HCT116 (cell line): ENCODE measurements at regions not wholly inside any gene's neighbourhood (a gene's known extent, or its start where the extent isn't known, plus 50 kb on each side); places are given as distances from the start of the nearest gene placed in this dataset.

ENCODE experiments used
- ATAC-seq: fragments of 200-7000 bp; cut with Tn5 transposase; 2 replicates; pipeline ENCODE4 v1.9.1; 2020; ENCODE audit warnings: mild to moderate bottlenecking, moderate library complexity
- BruUV-seq: library from RNA; stranded (reverse); fragments of 400-500 nt; replicated peaks from 2 replicates; lab custom pipeline; 2021; lab: Mats Ljungman, UMichigan
- CTCF ChIA-PET: fragments of 300-600 bp; sonication (Branson Sonifier 250); formaldehyde crosslinking; loops from one replicate; lab custom pipeline; 2021; ENCODE audit warnings: antibody characterized with exemption; lab: Charles Lee
- POLR2A ChIA-PET: fragments of 300-600, 350-600 bp; sonication (Branson Sonifier 250); formaldehyde crosslinking; loops from one replicate; lab custom pipeline; 2021; ENCODE audit warnings: antibody characterized with exemption; lab: Charles Lee
- RAD21 ChIA-PET, 2 experiments: fragments of 300-600 bp; sonication (Branson Sonifier 250); formaldehyde crosslinking; loops; one replicate each; lab custom pipeline; 2023; ENCODE audit warnings: low total read pairs in 2 of 2; ENCODE audit not compliant: uncharacterized antibody in 2 of 2, unreplicated experiment in 2 of 2, low non-redundant PET in 1 of 2; lab: Charles Lee
- DNase-seq: peaks from one replicate; pipeline ENCODE4 v3.0.0-alpha.2; 2010; ENCODE audit warnings: low read depth, low spot score
- H2AFZ ChIP-seq: fragments of 200-600 bp; shearing (Covaris generic), sonication (generic); 2 replicates; pipeline ENCODE4 v1.6.1; 2017; ENCODE audit warnings: low read depth, mixed run types, mixed read lengths, antibody characterized with exemption, low read length; ENCODE audit not compliant: poor library complexity, severe bottlenecking
- H3K27ac ChIP-seq: 2 replicates; pipeline ENCODE4 v1.5.1; 2012; ENCODE audit warnings: low read depth, low read length
- H3K27me3 ChIP-seq: fragments of 200-600 bp; sonication (generic); 2 replicates; pipeline ENCODE4 v1.6.1; 2016; ENCODE audit warnings: mixed run types, low read length, mixed read lengths; ENCODE audit not compliant: insufficient read depth
- H3K36me3 ChIP-seq, 2 experiments: fragments of 200-500 bp in 1 of 2; fragments of 200-600 bp in 1 of 2; sonication (Bioruptor generic) in 1 of 2; sonication (generic) in 1 of 2; 2 replicates each; pipeline versions ENCODE4 v1.5.1 to v1.6.1; 2014 to 2016; ENCODE audit warnings: low read length in 2 of 2, inconsistent platforms in 1 of 2, mixed read lengths in 1 of 2, mixed run types in 1 of 2; ENCODE audit not compliant: insufficient read depth in 2 of 2, control insufficient read depth in 1 of 2
- H3K4me1 ChIP-seq, 2 experiments: fragments of 200-600 bp in 1 of 2; sonication (generic) in 1 of 2; 2 replicates each; pipeline versions ENCODE4 v1.5.1 to v1.6.1; 2012 to 2017; ENCODE audit warnings: low read length in 2 of 2, inconsistent platforms in 1 of 2, mild to moderate bottlenecking in 1 of 2, mixed read lengths in 1 of 2, mixed run types in 1 of 2, moderate library complexity in 1 of 2; ENCODE audit not compliant: insufficient read depth in 2 of 2, control insufficient read depth in 1 of 2
- H3K4me2 ChIP-seq: fragments of 200-600 bp; sonication (generic); 2 replicates; pipeline ENCODE4 v1.6.1; 2017; ENCODE audit warnings: mixed run types, low read length, mixed read lengths
- H3K4me3 ChIP-seq, 2 experiments: fragments of 200-600 bp in 1 of 2; sonication (generic) in 1 of 2; replicated peaks in 1 of 2; 2 replicates each; pipeline ENCODE4 v1.5.1; 2011 to 2016; ENCODE audit warnings: low read length in 2 of 2, control low read depth in 1 of 2, low read depth in 1 of 2, mild to moderate bottlenecking in 1 of 2, mixed read lengths in 1 of 2, mixed run types in 1 of 2
- H3K79me2 ChIP-seq: fragments of 200-600 bp; sonication (generic); 2 replicates; pipeline ENCODE4 v1.6.1; 2017; ENCODE audit warnings: mild to moderate bottlenecking, mixed run types, low read length, moderate library complexity, mixed read lengths; ENCODE audit not compliant: insufficient read depth
- H3K9ac ChIP-seq: fragments of 200-600 bp; sonication (generic); 2 replicates; pipeline ENCODE4 v1.6.1; 2016; ENCODE audit warnings: low read length, mixed read lengths
- H3K9me2 ChIP-seq: fragments of 200-600 bp; sonication (generic), shearing (Covaris generic); 2 replicates; pipeline ENCODE4 v1.6.1; 2017; ENCODE audit warnings: mixed run types, mild to moderate bottlenecking, moderate library complexity; ENCODE audit not compliant: insufficient read depth
- H3K9me3 ChIP-seq, 2 experiments: fragments of 200-500 bp in 1 of 2; fragments of 200-600 bp in 1 of 2; sonication (Bioruptor generic) in 1 of 2; sonication (generic) in 1 of 2; 2 replicates each; pipeline ENCODE4 v1.6.1; 2014 to 2017; ENCODE audit warnings: low read length in 2 of 2, mixed read lengths in 2 of 2, inconsistent platforms in 1 of 2, low read depth in 1 of 2, mild to moderate bottlenecking in 1 of 2, mixed run types in 1 of 2, moderate library complexity in 1 of 2; ENCODE audit not compliant: control insufficient read depth in 1 of 2, insufficient read depth in 1 of 2
- H4K20me1 ChIP-seq: fragments of 200-600 bp; sonication (generic), shearing (Covaris generic); 2 replicates; pipeline ENCODE4 v1.6.1; 2017; ENCODE audit warnings: mixed run types, mild to moderate bottlenecking, moderate library complexity; ENCODE audit not compliant: insufficient read depth
- CEBPB ChIP-seq: IDR thresholded peaks from 2 replicates; pipeline ENCODE4 v1.6.1; 2012; ENCODE audit warnings: low read depth
- EGR1 ChIP-seq: IDR thresholded peaks from 2 replicates; pipeline ENCODE4 v1.6.1; 2012; ENCODE audit warnings: low read depth
- EZH2phosphoT487 ChIP-seq: fragments of 200-600 bp; IDR thresholded peaks from 2 replicates; pipeline ENCODE4 v1.6.1; 2018; ENCODE audit warnings: antibody characterized with exemption, borderline replicate concordance
- FOSL1 ChIP-seq: IDR thresholded peaks from 2 replicates; pipeline ENCODE4 v1.6.1; 2012; ENCODE audit warnings: low read depth
- POLR2AphosphoS5 ChIP-seq: IDR thresholded peaks from 2 replicates; pipeline ENCODE4 v1.6.1; 2011; ENCODE audit warnings: mild to moderate bottlenecking, low read depth, low read length, moderate library complexity
- RAD21 ChIP-seq: IDR thresholded peaks from 2 replicates; pipeline ENCODE4 v1.6.1; 2012; ENCODE audit warnings: low read depth, mild to moderate bottlenecking
- SIN3A ChIP-seq: IDR thresholded peaks from 2 replicates; pipeline ENCODE4 v1.6.1; 2012; ENCODE audit warnings: low read depth
- SP1 ChIP-seq: IDR thresholded peaks from 2 replicates; pipeline ENCODE4 v1.6.1; 2012; ENCODE audit warnings: low read depth
- SRF ChIP-seq: IDR thresholded peaks from 2 replicates; pipeline ENCODE4 v1.6.1; 2012; ENCODE audit warnings: low read depth
- TCF7L2 ChIP-seq: IDR thresholded peaks from 2 replicates; pipeline ENCODE4 v1.7.0; 2011; ENCODE audit warnings: borderline replicate concordance, inconsistent platforms; ENCODE audit not compliant: insufficient read depth, insufficient read length; ENCODE audit errors: extremely low read depth
- intact Hi-C: fragments of 100-400 bp; cut with micrococcal nuclease; formaldehyde crosslinking; loops from 2 replicates; pipeline ENCODE4 v1.10.0; 2022
- TF ChIP-seq, protein P1 (sequence below): IDR thresholded peaks from 2 replicates; pipeline ENCODE4 v1.6.1; 2012; ENCODE audit warnings: low read depth

DNA sequence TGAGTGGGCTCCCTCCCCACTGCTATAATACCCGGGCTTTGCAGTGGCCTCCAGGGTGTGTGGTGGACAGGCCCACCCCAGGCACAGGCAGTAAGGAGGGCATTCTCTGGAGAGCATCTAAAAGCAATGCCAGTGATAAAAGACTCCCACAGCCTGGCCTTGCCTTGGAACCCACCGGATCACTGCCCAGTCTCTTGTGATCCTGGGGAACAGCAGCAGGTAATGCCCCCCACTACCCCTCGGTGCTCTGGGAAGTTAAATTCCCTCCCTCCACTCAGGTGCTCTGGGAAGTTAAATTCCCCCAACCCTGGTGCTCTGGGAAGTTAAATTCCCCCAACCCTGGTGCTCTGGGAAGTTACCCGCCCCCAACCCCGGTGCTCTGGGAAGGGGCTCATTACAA is 565.2 kb downstream of the TCERG1L start:
- RAD21 ChIA-PET = no interaction called here
- POLR2A ChIA-PET = no interaction called here
- TF ChIP-seq SRF (no peak), SP1 (no peak), EGR1 (no peak), FOSL1 (no peak), EZH2phosphoT487 (no peak), CEBPB (no peak), RAD21 (no peak), TCF7L2 (no peak), SIN3A (no peak), POLR2AphosphoS5 (no peak)
- TF ChIP-seq, protein P1, sequence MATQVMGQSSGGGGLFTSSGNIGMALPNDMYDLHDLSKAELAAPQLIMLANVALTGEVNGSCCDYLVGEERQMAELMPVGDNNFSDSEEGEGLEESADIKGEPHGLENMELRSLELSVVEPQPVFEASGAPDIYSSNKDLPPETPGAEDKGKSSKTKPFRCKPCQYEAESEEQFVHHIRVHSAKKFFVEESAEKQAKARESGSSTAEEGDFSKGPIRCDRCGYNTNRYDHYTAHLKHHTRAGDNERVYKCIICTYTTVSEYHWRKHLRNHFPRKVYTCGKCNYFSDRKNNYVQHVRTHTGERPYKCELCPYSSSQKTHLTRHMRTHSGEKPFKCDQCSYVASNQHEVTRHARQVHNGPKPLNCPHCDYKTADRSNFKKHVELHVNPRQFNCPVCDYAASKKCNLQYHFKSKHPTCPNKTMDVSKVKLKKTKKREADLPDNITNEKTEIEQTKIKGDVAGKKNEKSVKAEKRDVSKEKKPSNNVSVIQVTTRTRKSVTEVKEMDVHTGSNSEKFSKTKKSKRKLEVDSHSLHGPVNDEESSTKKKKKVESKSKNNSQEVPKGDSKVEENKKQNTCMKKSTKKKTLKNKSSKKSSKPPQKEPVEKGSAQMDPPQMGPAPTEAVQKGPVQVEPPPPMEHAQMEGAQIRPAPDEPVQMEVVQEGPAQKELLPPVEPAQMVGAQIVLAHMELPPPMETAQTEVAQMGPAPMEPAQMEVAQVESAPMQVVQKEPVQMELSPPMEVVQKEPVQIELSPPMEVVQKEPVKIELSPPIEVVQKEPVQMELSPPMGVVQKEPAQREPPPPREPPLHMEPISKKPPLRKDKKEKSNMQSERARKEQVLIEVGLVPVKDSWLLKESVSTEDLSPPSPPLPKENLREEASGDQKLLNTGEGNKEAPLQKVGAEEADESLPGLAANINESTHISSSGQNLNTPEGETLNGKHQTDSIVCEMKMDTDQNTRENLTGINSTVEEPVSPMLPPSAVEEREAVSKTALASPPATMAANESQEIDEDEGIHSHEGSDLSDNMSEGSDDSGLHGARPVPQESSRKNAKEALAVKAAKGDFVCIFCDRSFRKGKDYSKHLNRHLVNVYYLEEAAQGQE = no peak

More for the DNA sequence above, 565.2 kb downstream of the TCERG1L start:
- DNase-seq (no peak), ATAC-seq (no peak)
- H4K20me1 ChIP-seq = no peaks in the 10 kb centered on the region
- no peaks in the 10 kb centered on the region for H3K4me1 ChIP-seq
- no peak overlapping the region for H2AFZ ChIP-seq
- H3K79me2 ChIP-seq = no peaks in the 10 kb centered on the region
- intact Hi-C loops = no loop called here
- no peak overlapping the region for H3K4me3 ChIP-seq
- no peak overlapping the region for H3K4me2 ChIP-seq
- H3K9me2 ChIP-seq = no peaks in the 10 kb centered on the region
- CTCF ChIA-PET = no interaction called here
- H3K27me3 ChIP-seq = no peaks in the 10 kb centered on the region
- no peaks in the 10 kb centered on the region for H3K9me3 ChIP-seq
- no peak overlapping the region for H3K9ac ChIP-seq
- H3K27ac ChIP-seq = no peak overlapping the region
- no TSS peak for BruUV-seq
- H3K36me3 ChIP-seq = no peaks in the 10 kb centered on the region
